ENCODE measurements at regions not wholly inside any gene's neighbourhood (a gene's known extent, or its start where the extent isn't known, plus 50 kb on each side); places are given as distances from the start of the nearest gene placed in this dataset.
A peak's percentile ranks its signal among the peaks of the same experiment; 100 is the strongest.

DNA sequence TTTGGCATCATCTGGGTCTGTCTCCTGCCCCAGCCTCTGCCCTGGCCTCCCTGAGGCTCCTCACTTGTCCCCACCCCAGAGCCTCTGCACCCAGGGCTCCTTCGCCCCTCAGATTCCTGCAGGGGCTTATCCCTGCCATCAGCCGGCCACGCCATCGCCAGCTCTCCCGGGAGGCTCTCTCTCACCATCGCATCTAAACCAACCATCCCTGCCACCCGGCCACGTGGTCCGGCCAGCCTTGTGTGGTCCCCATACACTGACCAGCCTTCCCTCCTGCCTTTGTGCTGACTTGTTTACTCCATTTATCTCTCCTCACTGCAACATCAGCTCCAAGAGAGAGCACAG is 134.3 kb upstream of the IQSEC1 start:
- H3K27me3 Mint-ChIP-seq: peaks cover 33 to 86% (median 69%) of the 10 kb centered on the region in 3 donors
- ATAC-seq (ENCODE audit: low read depth in 2 of 2) (no peak), DNase-seq (no peak)
- H3K4me1 Mint-ChIP-seq: peaks cover 7 to 14% (median 10%) of the 10 kb centered on the region in 3 donors
- no peak overlapping the region for H3K27ac Mint-ChIP-seq
- H3K9me3 Mint-ChIP-seq: peaks cover 0 to 3% (median 0%) of the 10 kb centered on the region in 7 donors
- peak overlapping the region in 1 of 8 donors; percentile 43 for H3K4me3 Mint-ChIP-seq
- no peaks in the 10 kb centered on the region for H3K36me3 Mint-ChIP-seq

DNA sequence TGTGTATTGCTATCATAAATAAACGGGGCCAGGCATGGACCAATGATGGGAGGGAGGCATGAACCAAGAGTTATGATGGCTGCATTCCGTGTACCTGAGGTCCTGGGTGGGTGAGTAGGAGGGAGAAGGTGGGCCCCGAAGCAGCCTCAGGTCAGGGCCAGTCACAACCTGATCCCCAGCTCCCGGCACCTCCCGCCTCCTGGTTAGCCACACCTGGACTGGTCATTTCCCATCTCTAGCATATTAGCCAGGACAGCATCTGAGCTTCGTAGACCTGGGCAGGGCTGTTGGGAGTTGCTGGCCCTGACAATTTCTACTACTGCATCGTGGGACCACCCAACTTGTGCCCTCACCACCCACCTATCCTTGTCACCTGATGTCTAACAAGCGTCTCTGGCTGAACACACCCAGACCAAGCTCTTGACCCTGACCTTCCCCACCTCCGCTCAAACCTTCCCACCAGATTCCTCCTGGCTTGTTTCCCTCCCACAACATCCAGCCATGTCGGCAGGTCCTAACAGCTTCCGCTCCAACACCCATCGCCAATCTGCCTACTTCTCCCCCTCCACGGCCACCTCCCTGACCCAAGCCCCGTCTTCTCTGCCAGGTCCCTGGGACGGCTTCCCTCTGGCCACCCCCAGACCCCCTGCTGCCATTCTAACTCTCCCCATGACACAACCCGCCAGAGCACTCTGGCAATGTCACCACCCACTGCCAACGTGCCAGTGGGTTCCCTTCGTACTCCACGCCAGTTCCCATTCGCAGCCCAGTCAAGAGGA is 133.8 kb upstream of the IQSEC1 start:
- H3K4me1 Mint-ChIP-seq: peaks cover 7 to 14% (median 10%) of the 10 kb centered on the region in 3 donors
- DNase-seq (no peak), ATAC-seq (ENCODE audit: low read depth in 2 of 2) (no peak)
- no peak overlapping the region for H3K4me3 Mint-ChIP-seq
- H3K36me3 Mint-ChIP-seq: no peaks in the 10 kb centered on the region
- peaks cover 0 to 3% (median 0%) of the 10 kb centered on the region in 7 donors for H3K9me3 Mint-ChIP-seq
- H3K27me3 Mint-ChIP-seq: peaks cover 39 to 88% (median 74%) of the 10 kb centered on the region in 3 donors
- H3K27ac Mint-ChIP-seq: no peak overlapping the region

DNA sequence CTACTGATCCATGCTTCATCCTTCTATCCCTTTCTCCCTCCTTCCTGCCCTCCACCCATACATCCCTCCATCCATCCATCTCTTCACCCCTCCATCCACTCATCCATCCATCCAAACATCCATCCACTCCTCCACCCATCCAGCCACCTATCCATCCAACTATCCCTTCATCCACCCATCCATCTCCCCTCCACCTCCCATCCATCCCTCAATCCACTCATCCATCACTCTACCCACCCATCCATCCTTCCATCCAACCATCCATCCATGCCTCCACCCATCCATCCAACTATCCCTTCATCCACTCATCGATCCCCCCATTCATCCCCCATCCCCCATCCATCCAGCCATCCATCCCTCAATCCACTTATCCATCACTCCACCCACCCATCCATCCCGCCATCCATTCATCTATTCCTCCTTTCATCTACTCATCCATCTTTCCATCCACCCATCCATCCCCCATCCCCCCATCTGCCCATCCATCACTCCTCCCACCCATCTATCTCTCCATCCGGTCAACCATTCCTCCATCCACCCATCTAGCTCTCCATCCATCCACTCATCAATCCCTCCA is 132.4 kb upstream of the IQSEC1 start:
- Mint-ChIP-seq H3K27me3 (peaks cover 44 to 83% (median 74%) of the 10 kb centered on the region in 3 donors), H3K4me3 (no peak overlapping the region), H3K36me3 (no peaks in the 10 kb centered on the region), H3K4me1 (peaks cover 7 to 14% (median 10%) of the 10 kb centered on the region in 3 donors), H3K9me3 (peaks cover 0 to 3% (median 0%) of the 10 kb centered on the region in 7 donors), H3K27ac (no peak overlapping the region)
- no peak for DNase-seq
- ATAC-seq (ENCODE audit: low read depth in 2 of 2): no peak

DNA sequence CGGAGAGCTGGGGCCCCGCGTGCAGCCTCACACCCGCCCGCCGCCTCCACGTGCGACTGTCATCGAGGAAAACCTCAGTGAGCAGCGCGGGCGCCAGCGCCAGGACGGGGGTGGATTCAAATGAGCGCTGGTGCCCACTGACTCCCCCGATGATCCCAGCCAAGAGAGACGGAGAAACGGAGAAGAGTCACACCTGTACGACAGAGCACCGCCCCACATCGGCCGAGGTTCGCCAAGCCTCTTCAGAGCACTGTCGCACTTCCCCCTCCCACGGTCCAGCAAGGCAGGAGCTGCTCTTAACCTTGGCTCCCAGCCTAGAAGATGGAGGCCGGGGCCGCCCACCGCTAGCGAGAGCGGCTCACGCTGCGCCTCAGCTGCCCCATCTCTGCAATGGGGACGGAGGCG is 130.9 kb upstream of the IQSEC1 start:
- peak overlapping the region in 1 of 6 donors; percentile 18 for H3K27ac Mint-ChIP-seq
- H3K27me3 Mint-ChIP-seq: peaks cover 53 to 83% (median 75%) of the 10 kb centered on the region in 3 donors
- H3K9me3 Mint-ChIP-seq: peaks cover 0 to 3% (median 0%) of the 10 kb centered on the region in 7 donors
- ATAC-seq (ENCODE audit: low read depth in 2 of 2) (peak; percentile 77), DNase-seq (peak; percentile 25)
- H3K4me1 Mint-ChIP-seq: peaks cover 10 to 14% (median 11%) of the 10 kb centered on the region in 3 donors
- H3K36me3 Mint-ChIP-seq: no peaks in the 10 kb centered on the region
- peak overlapping the region in 6 of 8 donors; percentile 17 to 83 (median 60) for H3K4me3 Mint-ChIP-seq

DNA sequence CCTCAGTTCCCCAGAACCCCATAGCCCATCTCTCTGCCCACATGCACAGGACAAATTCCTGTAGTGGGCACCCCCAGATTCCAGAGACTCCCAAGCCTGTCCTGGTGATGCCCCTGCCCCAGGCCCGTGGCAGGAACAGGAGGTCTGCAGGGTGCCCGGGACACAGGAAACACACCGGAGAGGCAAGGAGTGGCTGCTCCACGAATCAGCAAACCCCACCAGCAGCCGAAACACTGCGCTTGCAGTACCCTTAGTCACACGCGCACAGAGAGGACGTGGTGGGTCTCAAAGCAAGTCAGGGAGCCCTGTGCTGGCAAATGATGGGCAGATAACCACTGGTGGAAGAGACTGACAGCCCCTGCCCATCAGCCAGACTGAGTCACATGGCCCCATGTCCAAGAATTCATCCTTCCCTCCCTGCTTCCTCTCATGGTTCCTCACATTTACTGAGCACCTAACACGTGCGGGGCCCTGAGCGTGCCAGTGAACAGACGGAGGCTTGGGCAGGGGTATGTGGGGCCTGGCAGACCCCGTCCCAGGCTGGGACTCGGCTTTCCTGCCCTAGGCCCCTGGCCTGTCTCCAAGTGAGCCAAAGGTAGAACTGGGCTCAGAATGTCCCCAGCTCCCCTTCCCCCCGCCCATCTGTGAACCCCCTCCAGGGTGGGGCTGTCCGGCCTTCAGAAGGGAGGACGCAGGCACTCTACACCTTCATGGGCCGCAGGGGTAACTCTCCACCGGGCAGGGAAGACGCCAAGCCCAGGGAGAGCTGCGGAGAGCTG is 130.4 kb upstream of the IQSEC1 start:
- DNase-seq: no peak
- H3K27me3 Mint-ChIP-seq: peaks cover 53 to 77% (median 72%) of the 10 kb centered on the region in 3 donors
- peak overlapping the region in 3 of 8 donors; percentile 17 to 61 (median 49) for H3K4me3 Mint-ChIP-seq
- ATAC-seq (ENCODE audit: low read depth in 2 of 2): no peak
- H3K9me3 Mint-ChIP-seq: peaks cover 0 to 3% (median 0%) of the 10 kb centered on the region in 7 donors
- H3K4me1 Mint-ChIP-seq: peaks cover 10 to 14% (median 11%) of the 10 kb centered on the region in 3 donors
- H3K36me3 Mint-ChIP-seq: no peaks in the 10 kb centered on the region
- H3K27ac Mint-ChIP-seq: peak overlapping the region in 1 of 6 donors; percentile 9

DNA sequence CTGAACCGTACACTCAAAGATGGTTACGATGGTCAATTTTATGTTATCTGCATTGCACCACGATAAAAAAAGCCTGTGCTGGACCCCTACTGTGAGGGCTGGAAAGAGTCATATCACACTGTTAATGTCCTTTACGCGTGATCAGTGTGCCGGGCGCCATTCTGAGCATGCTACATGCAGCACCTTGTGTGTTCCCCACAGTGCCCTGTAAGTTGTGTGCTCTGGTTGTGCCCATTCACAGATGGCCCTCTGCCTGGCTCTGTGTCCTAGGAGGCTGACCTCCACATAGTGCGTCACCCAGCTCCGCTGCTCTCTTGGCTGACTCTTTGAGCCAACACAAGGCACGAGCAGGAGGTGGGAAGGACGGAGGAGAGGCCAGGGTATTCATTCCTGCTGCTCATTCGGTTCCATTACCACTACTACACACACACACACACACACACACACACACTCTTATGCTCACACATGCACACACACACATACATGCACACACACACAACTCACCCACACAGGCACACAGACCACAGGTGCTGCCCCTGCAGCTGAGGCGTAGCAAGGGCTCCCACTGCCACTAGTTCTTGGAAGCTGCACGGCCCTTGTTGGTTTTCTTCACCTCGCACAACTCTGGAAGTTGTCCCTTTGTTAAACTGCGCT is 129.6 kb upstream of the IQSEC1 start:
- Mint-ChIP-seq H3K27ac (no peak overlapping the region), H3K27me3 (peaks cover 50 to 70% (median 65%) of the 10 kb centered on the region in 3 donors)

DNA sequence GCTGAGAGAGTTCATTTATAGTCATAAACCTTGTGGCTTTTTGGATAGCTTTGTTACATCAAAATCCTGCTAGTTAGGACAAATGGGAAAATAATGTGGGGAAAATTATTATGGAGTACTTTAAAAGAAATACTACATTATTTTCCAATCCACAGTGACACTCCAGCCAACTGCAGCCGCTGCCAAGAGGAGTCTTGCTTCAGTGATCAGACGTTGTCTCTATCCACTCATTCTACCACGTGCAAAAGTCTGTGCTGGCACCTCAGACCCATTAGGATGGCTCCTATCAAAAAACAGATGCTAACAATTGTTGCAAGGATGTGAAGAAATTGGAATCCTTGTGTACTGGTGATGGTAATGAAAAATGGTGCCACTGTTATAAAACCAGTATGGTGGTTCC is 128.6 kb upstream of the IQSEC1 start:
- no peak for DNase-seq
- no peaks in the 10 kb centered on the region for H3K36me3 Mint-ChIP-seq
- peaks cover 40 to 60% (median 55%) of the 10 kb centered on the region in 3 donors for H3K27me3 Mint-ChIP-seq

More for the DNA sequence above, 129.6 kb upstream of the IQSEC1 start:
- ATAC-seq (ENCODE audit: low read depth in 2 of 2) (no peak), DNase-seq (no peak)
- H3K9me3 Mint-ChIP-seq: peaks cover 0 to 3% (median 0%) of the 10 kb centered on the region in 7 donors
- peak overlapping the region in 1 of 8 donors; percentile 1 for H3K4me3 Mint-ChIP-seq
- no peaks in the 10 kb centered on the region for H3K36me3 Mint-ChIP-seq
- peaks cover 10 to 14% (median 11%) of the 10 kb centered on the region in 3 donors for H3K4me1 Mint-ChIP-seq

DNA sequence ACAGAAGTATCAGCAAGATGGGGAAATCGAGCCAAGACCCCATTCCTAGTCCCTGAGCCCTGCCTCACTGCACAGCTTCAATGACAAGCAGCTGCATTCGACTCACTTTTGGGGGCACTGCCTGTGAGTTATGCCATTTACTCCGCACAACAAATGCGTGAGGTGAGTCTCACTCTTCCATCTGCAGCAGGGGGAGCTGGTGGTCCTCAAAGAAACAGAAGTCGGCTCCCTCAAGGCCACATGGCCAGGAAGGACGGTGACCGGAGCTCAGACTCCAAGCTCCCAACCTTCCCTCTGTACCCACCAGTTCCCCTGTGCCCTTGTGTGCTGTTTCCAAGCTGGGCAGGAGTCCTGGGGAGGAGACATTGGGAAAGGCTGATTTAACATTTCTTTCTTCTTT is 127.7 kb upstream of the IQSEC1 start:
- ATAC-seq (ENCODE audit: low read depth in 2 of 2): no peak
- Mint-ChIP-seq H3K36me3 (no peaks in the 10 kb centered on the region), H3K27ac (no peak overlapping the region), H3K27me3 (peaks cover 35 to 50% (median 46%) of the 10 kb centered on the region in 3 donors), H3K4me3 (no peak overlapping the region), H3K4me1 (peaks cover 18 to 22% (median 19%) of the 10 kb centered on the region in 3 donors), H3K9me3 (peaks cover 0 to 3% (median 0%) of the 10 kb centered on the region in 7 donors)
- DNase-seq: no peak

More for the DNA sequence above, 128.6 kb upstream of the IQSEC1 start:
- peaks cover 10 to 15% (median 11%) of the 10 kb centered on the region in 3 donors for H3K4me1 Mint-ChIP-seq
- no peak overlapping the region for H3K4me3 Mint-ChIP-seq
- ATAC-seq (ENCODE audit: low read depth in 2 of 2): no peak
- peaks cover 0 to 3% (median 0%) of the 10 kb centered on the region in 7 donors for H3K9me3 Mint-ChIP-seq
- no peak overlapping the region for H3K27ac Mint-ChIP-seq

DNA sequence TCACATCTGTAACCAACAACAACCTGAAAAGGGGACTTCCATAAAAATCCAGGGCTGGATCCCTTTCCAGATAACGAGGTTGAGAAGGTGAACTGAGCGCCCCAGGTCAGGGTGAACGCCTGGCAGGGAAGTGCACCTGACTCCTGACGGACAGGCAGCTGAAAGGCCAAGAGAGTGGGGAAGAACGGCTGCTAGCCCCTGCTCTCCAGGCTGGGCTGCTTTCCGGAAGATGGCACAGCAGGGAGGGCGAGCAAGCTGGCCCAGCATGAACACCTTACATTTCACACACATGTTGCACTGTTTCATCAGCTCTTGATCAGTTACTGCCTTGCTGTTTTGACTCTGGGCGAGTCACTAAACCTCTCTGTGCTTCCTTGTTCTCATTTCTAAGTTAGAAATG is 127.2 kb upstream of the IQSEC1 start:
- Mint-ChIP-seq H3K9me3 (peaks cover 0 to 3% (median 0%) of the 10 kb centered on the region in 7 donors), H3K4me1 (peaks cover 23 to 26% (median 23%) of the 10 kb centered on the region in 3 donors), H3K27ac (no peak overlapping the region), H3K36me3 (no peaks in the 10 kb centered on the region), H3K27me3 (peaks cover 35 to 46% (median 41%) of the 10 kb centered on the region in 3 donors), H3K4me3 (no peak overlapping the region)
- ATAC-seq (ENCODE audit: low read depth in 2 of 2) (no peak), DNase-seq (no peak)

DNA sequence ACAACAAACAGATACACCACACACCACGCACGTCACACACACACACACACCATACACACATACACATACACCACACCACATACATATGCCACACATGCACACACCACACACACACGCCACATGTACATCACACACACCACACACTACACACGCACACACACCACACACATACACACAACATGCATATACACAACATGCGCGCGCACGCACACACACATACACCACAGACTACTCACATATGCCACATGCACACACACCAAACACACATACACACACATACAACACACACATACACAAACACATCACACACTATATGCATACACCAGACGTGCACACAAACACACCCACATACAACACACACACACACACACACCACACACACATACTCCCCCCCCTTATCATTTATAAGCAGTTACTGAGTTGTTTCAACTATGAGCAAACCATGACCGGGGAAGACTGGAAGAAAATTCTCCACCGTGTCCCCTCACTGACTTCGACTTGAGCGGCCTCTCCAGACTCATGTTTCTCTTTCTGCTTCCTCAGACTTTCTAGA is 126.7 kb upstream of the IQSEC1 start:
- Mint-ChIP-seq H3K4me3 (peak overlapping the region in 1 of 8 donors; percentile 1), H3K27ac (peak overlapping the region in 1 of 6 donors; percentile 65), H3K27me3 (peaks cover 30 to 41% (median 36%) of the 10 kb centered on the region in 3 donors), H3K9me3 (no peaks in the 10 kb centered on the region), H3K4me1 (peaks cover 26 to 28% (median 27%) of the 10 kb centered on the region in 3 donors), H3K36me3 (no peaks in the 10 kb centered on the region)
- DNase-seq (no peak), ATAC-seq (ENCODE audit: low read depth in 2 of 2) (no peak)

DNA sequence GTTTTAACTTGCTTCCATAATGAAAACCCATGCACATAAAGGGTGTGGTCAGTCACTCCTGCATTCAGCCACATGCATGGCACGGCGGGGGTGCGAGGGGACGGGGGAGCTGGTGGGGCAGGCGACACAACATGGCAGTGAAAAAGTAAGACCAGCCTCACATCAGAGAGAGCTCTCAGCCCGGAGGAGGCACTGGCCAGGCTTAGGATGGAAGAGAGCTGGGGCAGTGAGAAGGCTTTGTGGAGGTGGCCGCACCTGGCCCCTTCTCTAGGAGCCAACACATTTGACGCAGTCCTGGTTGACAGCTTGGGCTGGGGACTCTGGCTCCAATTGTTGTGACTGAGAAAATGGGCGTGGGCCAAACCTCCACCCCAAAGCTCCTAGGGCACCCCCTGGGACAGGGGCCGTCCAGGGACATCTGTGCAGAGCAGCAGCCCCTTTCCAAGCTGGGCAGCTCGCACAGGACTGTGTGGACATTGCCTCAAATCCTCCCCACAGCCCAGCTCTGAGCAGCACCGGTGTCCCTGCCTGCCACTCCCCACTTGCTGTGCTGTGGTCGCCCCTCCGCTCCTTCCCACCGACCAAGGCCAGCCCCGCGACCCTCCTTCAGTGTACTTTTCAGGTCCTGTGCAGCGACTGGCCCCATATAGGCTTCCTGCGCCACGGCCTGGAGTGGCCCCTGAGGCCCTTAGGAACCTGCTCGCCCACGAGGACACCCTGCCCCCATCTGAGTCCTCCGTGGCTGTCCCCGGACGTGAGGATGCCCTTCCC is 126.0 kb upstream of the IQSEC1 start:
- no peaks in the 10 kb centered on the region for H3K9me3 Mint-ChIP-seq
- H3K27ac Mint-ChIP-seq: no peak overlapping the region
- H3K4me3 Mint-ChIP-seq: no peak overlapping the region
- peaks cover 29 to 39% (median 29%) of the 10 kb centered on the region in 3 donors for H3K27me3 Mint-ChIP-seq
- H3K4me1 Mint-ChIP-seq: peaks cover 23 to 26% (median 25%) of the 10 kb centered on the region in 3 donors
- ATAC-seq (ENCODE audit: low read depth in 2 of 2): no peak
- no peaks in the 10 kb centered on the region for H3K36me3 Mint-ChIP-seq
- DNase-seq: no peak

DNA sequence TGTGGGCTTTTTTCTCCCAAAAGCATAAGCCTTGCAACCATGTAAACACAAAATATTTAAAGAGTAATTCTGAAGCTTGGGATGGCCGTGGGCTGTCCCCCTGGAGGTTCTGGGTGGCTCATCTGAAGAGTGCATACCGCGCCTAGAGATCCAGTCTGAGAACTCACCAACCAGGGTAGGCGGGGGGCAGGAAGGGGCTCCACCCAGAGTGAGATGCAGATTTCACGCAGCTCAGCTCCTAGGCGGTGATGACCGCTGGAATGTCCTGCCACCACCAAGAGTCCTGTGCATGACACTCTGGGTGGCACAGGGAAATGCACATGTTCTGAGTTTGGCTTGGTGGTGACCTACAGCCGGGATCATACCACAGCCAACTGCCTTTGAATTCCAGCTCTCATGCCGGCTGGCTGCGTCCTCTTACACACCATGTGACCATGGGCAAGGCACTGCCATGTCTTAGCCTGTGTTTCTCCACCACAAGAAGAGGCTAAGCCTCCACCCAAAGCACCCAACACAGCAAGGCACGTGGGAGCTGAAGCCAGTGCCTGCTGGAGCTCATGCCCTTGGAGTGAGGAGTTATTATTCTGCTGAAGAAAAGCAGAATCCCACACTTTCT is 125.1 kb upstream of the IQSEC1 start:
- no peak for ATAC-seq (ENCODE audit: low read depth in 2 of 2)
- Mint-ChIP-seq H3K9me3 (no peaks in the 10 kb centered on the region), H3K27me3 (peaks cover 29 to 39% (median 33%) of the 10 kb centered on the region in 3 donors), H3K27ac (no peak overlapping the region), H3K36me3 (no peaks in the 10 kb centered on the region), H3K4me3 (no peak overlapping the region), H3K4me1 (peaks cover 22 to 32% (median 28%) of the 10 kb centered on the region in 3 donors)
- no peak for DNase-seq

Data from naive B cell (primary cell).